ENCODE measurements at regions not wholly inside any gene's neighbourhood (a gene's known extent, or its start where the extent isn't known, plus 50 kb on each side); places are given as distances from the start of the nearest gene placed in this dataset.

DNA sequence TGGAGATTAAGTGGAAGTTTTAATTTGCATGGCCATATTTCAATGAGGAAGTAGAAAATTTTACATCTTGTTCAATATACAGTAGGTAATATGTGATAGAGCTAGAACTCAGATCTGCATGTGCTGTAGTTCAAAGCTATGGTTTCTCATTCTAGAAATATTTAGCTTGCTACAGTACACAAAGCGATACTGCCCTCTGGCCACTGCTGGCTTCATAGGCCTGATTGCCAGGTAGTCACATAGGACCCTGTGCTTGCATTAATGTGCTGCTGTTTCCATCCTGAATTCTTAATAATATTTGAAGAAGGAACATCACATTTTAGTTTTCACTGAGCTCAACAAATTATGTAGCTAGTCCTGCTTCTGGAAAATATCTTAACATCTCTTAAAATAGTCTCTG is 87.0 kb downstream of the PLSCR2 start:
- TF ChIP-seq CTCF (IDR thresholded peaks at IDR 0.05 in 2 of 3, conservative IDR thresholded peaks at IDR 0.05 in 1 of 3; ENCODE audit: borderline replicate concordance in 1 of 3, insufficient read depth in 1 of 3, low read depth in 2 of 3, low read length in 2 of 3) (peak; percentile 32 to 49 (median 41); a peak in 5 of 6 replicates), SP1 (IDR thresholded peaks at IDR 0.05; ENCODE audit: low read depth) (no peak), FOSL1 (IDR thresholded peaks at IDR 0.05; ENCODE audit: low read depth) (no peak), POLR2A (IDR thresholded peaks at IDR 0.05; ENCODE audit: borderline replicate concordance, extremely low read depth, insufficient read depth, insufficient read length) (no peak), POLR2AphosphoS5 (IDR thresholded peaks at IDR 0.05; ENCODE audit: low read depth, low read length) (no peak), ZNF274 (IDR thresholded peaks at IDR 0.05; ENCODE audit: low read depth, low read length) (no peak), CEBPB (IDR thresholded peaks at IDR 0.05; ENCODE audit: low read depth) (no peak)

Measured in HCT116 (cell line).